ENCODE measurements at regions not wholly inside any gene's neighbourhood (a gene's known extent, or its start where the extent isn't known, plus 50 kb on each side); places are given as distances from the start of the nearest gene placed in this dataset.

DNA sequence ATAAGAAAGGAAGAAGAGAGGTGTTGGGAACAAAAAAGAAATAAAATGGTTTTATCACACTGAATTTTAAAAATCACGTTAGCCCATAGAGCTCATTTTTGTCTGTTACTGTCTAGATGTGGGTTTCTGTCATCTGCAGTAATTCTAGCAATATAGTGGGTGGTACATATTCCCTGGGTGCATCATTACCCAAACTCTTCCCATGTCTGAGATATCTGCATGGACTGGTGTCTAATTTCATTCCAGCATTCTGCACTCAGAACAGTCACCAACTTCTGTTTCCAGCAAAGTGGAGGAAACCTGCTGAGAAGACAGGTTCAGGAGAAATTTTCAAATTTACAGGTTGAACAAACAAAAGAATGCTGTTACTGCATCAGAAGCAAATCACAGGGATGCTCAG is 263.8 kb downstream of the CDH11 start:
- no peaks in the 10 kb centered on the region for H3K4me1 ChIP-seq
- 61 to 79% (median 73%) methylated on average over 1 of the region's 1 CpG for WGBS, 5 donors
- H3K9me3 ChIP-seq: no peaks in the 10 kb centered on the region
- intact Hi-C loops (cut with DNase I; ENCODE audit: low total_unique reads): no loop called here
- TF ChIP-seq EP300 (IDR thresholded peaks at IDR 0.05) (no peak), POLR2AphosphoS5 (IDR thresholded peaks at IDR 0.05) (no peak), POLR2A (IDR thresholded peaks at IDR 0.05) (no peak)
- TF ChIP-seq, protein P1, sequence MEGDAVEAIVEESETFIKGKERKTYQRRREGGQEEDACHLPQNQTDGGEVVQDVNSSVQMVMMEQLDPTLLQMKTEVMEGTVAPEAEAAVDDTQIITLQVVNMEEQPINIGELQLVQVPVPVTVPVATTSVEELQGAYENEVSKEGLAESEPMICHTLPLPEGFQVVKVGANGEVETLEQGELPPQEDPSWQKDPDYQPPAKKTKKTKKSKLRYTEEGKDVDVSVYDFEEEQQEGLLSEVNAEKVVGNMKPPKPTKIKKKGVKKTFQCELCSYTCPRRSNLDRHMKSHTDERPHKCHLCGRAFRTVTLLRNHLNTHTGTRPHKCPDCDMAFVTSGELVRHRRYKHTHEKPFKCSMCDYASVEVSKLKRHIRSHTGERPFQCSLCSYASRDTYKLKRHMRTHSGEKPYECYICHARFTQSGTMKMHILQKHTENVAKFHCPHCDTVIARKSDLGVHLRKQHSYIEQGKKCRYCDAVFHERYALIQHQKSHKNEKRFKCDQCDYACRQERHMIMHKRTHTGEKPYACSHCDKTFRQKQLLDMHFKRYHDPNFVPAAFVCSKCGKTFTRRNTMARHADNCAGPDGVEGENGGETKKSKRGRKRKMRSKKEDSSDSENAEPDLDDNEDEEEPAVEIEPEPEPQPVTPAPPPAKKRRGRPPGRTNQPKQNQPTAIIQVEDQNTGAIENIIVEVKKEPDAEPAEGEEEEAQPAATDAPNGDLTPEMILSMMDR (IDR thresholded peaks at IDR 0.05): no peak
- no peaks in the 10 kb centered on the region for H3K27me3 ChIP-seq
- H3K36me3 ChIP-seq: no peaks in the 10 kb centered on the region
- no peak for DNase-seq
- H3K4me3 ChIP-seq: no peak overlapping the region
- no peak overlapping the region for H3K27ac ChIP-seq

DNA sequence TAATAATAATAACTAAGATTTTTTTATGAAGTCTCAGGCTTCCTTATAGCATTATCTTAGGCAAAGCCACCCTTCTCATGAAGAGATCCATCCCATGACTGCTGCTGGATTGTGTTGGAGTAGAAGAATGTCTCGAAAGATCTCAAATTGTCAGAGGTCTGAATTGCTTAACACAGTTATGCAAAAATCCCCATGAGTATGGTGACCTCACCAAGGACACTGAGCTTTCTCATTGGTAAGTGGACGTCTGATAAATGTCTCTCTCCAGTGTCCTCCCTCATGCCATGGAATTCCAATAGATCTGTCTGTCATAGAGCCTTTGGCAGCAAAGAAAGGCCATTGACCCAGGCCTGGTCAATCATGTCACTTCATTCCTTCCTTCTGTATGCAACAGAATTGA is 264.5 kb downstream of the CDH11 start:
- TF ChIP-seq POLR2AphosphoS5 (IDR thresholded peaks at IDR 0.05) (no peak), POLR2A (IDR thresholded peaks at IDR 0.05) (no peak), EP300 (IDR thresholded peaks at IDR 0.05) (no peak)
- TF ChIP-seq, protein P1 (IDR thresholded peaks at IDR 0.05): no peak
- Histone ChIP-seq H3K27me3 (no peaks in the 10 kb centered on the region), H3K4me1 (no peaks in the 10 kb centered on the region), H3K4me3 (no peak overlapping the region), H3K36me3 (no peaks in the 10 kb centered on the region), H3K27ac (no peak overlapping the region), H3K9me3 (no peaks in the 10 kb centered on the region)
- 74 to 83% (median 79%) methylated on average over 2 of the region's 2 CpGs for WGBS, 5 donors
- no peak for DNase-seq
- intact Hi-C loops (cut with DNase I; ENCODE audit: low total_unique reads): no loop called here

DNA sequence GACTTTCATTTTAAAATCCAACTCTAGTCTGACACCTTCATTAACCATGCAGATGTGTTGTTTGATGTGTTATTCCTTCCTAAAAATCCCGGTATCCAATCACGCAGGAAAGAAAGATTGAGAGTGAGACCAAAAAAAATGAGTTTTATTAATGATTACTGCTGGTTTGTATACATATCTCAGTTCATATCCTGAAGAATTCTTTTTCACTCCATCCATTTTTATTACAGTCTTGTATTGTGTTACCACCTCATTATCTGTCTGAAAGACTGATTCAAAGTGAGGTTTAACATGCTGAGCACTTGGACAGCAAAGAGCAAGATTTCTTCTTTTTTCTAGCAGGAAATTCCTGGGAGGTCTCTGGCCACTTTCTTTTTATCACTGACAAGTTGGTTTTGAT is 268.3 kb downstream of the CDH11 start:
- Histone ChIP-seq H3K36me3 (no peaks in the 10 kb centered on the region), H3K9me3 (no peaks in the 10 kb centered on the region), H3K4me3 (no peak overlapping the region), H3K27ac (no peak overlapping the region), H3K27me3 (no peaks in the 10 kb centered on the region), H3K4me1 (no peaks in the 10 kb centered on the region)
- no peak for DNase-seq
- TF ChIP-seq, protein P1 (IDR thresholded peaks at IDR 0.05): no peak
- TF ChIP-seq POLR2AphosphoS5 (IDR thresholded peaks at IDR 0.05) (no peak), POLR2A (IDR thresholded peaks at IDR 0.05) (no peak), EP300 (IDR thresholded peaks at IDR 0.05) (no peak)
- WGBS, 5 donors: 85 to 91% (median 86%) methylated on average over 2 of the region's 2 CpGs
- intact Hi-C loops (cut with DNase I; ENCODE audit: low total_unique reads): no loop called here

DNA sequence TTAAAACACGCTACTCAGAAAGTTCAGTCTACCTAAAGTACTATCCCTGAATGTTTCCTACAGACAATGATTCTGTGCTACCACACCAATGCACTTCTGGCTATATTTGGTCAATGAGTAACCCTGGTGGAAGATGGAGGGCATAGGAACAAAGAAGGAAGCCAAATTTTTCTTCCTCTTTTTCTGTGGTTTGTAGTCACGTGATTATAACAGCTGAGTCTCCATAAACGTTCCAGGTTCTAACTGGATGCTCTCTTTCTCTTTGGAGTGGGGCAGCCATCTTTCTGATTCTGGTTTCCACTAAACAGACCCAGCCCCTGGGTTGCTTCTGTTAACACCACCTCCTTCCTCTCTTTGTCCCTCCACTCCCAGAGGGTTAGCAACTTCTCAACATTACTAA is 274.9 kb downstream of the CDH11 start:
- H3K27me3 ChIP-seq: no peaks in the 10 kb centered on the region
- H3K27ac ChIP-seq: no peak overlapping the region
- intact Hi-C loops (cut with DNase I; ENCODE audit: low total_unique reads): no loop called here
- H3K4me3 ChIP-seq: no peak overlapping the region
- no peaks in the 10 kb centered on the region for H3K9me3 ChIP-seq
- H3K36me3 ChIP-seq: no peaks in the 10 kb centered on the region
- H3K4me1 ChIP-seq: no peaks in the 10 kb centered on the region
- WGBS, 5 donors: 46 to 61% (median 58%) methylated on average over 3 of the region's 3 CpGs
- DNase-seq: no peak
- TF ChIP-seq POLR2A (IDR thresholded peaks at IDR 0.05) (no peak), EP300 (IDR thresholded peaks at IDR 0.05) (no peak), POLR2AphosphoS5 (IDR thresholded peaks at IDR 0.05) (no peak)
- TF ChIP-seq, protein P1 (IDR thresholded peaks at IDR 0.05): no peak

Measured in stomach (tissue), 8 donors.